ENCODE measurements at regions not wholly inside any gene's neighbourhood (a gene's known extent, or its start where the extent isn't known, plus 50 kb on each side); places are given as distances from the start of the nearest gene placed in this dataset.

DNA sequence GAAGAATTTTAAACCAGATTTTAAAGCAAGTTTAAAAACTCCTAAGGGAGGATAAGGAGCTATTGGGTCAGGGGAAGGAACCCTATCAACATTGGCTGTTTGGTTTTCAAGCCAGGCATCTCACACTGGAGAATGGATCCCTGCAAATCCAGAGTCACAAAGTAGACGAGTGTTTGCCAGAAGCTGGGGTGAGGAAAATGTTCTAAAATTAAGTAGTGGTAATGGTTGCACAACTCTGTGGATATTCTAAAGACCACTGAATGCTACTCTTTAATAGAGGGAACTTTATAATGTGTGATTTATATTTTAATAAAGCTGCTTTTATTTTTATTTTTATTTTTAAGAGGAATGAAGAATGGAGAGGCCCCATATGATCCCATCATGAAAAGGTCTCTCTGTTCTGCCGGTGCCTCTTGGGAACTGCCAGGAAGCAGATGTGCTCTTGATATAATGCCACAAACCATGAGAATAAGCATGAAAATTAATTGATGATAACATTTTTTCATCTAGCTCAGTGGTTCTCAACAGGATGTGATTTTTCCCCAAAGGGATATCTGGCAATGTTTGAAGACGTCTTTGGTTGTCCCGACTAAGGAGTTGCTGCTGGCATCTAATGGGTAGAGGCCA, 379.0 kb upstream of the CNR1 start:
- H3K4me3 Mint-ChIP-seq (ENCODE audit: unreplicated experiment) = no peak overlapping the region
- TF ChIP-seq, protein P1, sequence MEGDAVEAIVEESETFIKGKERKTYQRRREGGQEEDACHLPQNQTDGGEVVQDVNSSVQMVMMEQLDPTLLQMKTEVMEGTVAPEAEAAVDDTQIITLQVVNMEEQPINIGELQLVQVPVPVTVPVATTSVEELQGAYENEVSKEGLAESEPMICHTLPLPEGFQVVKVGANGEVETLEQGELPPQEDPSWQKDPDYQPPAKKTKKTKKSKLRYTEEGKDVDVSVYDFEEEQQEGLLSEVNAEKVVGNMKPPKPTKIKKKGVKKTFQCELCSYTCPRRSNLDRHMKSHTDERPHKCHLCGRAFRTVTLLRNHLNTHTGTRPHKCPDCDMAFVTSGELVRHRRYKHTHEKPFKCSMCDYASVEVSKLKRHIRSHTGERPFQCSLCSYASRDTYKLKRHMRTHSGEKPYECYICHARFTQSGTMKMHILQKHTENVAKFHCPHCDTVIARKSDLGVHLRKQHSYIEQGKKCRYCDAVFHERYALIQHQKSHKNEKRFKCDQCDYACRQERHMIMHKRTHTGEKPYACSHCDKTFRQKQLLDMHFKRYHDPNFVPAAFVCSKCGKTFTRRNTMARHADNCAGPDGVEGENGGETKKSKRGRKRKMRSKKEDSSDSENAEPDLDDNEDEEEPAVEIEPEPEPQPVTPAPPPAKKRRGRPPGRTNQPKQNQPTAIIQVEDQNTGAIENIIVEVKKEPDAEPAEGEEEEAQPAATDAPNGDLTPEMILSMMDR (IDR thresholded peaks at IDR 0.05; ENCODE audit: partially characterized antibody, unreplicated experiment) = no peak
- no peaks in the 10 kb centered on the region for H3K36me3 Mint-ChIP-seq (ENCODE audit: unreplicated experiment)
- no peaks in the 10 kb centered on the region for H3K4me1 Mint-ChIP-seq (ENCODE audit: low read depth, unreplicated experiment)
- DNase-seq = no peak
- no peaks in the 10 kb centered on the region for H3K9me3 Mint-ChIP-seq (ENCODE audit: unreplicated experiment)
- no peak overlapping the region for H3K27ac Mint-ChIP-seq (ENCODE audit: unreplicated experiment)
- H3K27me3 Mint-ChIP-seq (ENCODE audit: unreplicated experiment) = no peaks in the 10 kb centered on the region

DNA sequence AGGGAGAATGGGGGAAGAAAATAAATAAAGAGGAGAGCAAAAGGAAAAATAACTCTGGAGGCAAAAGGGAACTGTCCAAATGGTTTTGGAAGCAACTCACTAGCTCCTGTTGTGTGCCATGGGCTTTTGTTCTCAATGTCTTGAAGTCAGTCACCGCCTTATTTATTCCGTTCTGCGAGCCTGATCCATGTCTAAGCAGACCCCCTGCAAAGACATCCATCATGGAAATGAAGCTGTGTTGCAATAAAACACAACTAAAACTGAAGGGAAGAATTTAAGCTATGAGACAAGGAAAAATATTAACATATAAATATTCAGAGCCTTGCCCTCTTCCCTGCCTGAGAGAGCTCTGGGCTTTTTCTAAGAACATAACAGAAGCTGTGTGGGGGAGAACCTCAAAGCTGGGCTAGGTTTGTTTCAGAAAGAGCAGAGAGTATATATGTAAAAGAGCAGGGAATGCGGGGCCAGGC, 373.2 kb upstream of the CNR1 start:
- Mint-ChIP-seq H3K36me3 (ENCODE audit: unreplicated experiment) (no peaks in the 10 kb centered on the region), H3K4me1 (ENCODE audit: low read depth, unreplicated experiment) (peaks cover 40% of the 10 kb centered on the region), H3K27me3 (ENCODE audit: unreplicated experiment) (peaks cover 4% of the 10 kb centered on the region), H3K9me3 (ENCODE audit: unreplicated experiment) (peaks cover 6% of the 10 kb centered on the region), H3K27ac (ENCODE audit: unreplicated experiment) (peak overlapping the region; percentile 83), H3K4me3 (ENCODE audit: unreplicated experiment) (peak overlapping the region; percentile 50)
- DNase-seq = no peak
- TF ChIP-seq, protein P1 (IDR thresholded peaks at IDR 0.05; ENCODE audit: partially characterized antibody, unreplicated experiment) = no peak

DNA sequence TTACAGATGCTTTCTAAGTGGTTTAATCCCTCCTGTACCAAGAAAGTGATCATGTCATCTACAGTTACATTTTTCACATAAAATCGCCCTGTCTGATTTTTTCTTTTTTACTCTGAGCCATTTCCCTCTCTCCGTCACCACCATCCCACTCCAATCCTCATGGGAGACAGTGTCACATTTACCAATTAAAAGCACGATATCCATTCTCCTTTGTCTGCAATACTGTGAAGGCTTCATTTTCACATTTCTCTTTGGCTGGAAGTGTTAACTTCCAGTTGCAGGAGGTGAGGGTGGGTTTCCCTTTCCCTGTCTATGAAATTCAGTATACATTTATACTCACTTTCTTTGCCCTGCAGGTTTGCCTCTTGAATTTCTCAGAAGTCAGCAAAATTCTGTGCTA, 372.7 kb upstream of the CNR1 start:
- peaks cover 6% of the 10 kb centered on the region for H3K9me3 Mint-ChIP-seq (ENCODE audit: unreplicated experiment)
- DNase-seq = no peak
- H3K36me3 Mint-ChIP-seq (ENCODE audit: unreplicated experiment) = no peaks in the 10 kb centered on the region
- H3K4me3 Mint-ChIP-seq (ENCODE audit: unreplicated experiment) = peak overlapping the region; percentile 34
- H3K27me3 Mint-ChIP-seq (ENCODE audit: unreplicated experiment) = peaks cover 4% of the 10 kb centered on the region
- TF ChIP-seq, protein P1 (IDR thresholded peaks at IDR 0.05; ENCODE audit: partially characterized antibody, unreplicated experiment) = no peak
- H3K4me1 Mint-ChIP-seq (ENCODE audit: low read depth, unreplicated experiment) = peaks cover 40% of the 10 kb centered on the region
- peak overlapping the region; percentile 83 for H3K27ac Mint-ChIP-seq (ENCODE audit: unreplicated experiment)

DNA sequence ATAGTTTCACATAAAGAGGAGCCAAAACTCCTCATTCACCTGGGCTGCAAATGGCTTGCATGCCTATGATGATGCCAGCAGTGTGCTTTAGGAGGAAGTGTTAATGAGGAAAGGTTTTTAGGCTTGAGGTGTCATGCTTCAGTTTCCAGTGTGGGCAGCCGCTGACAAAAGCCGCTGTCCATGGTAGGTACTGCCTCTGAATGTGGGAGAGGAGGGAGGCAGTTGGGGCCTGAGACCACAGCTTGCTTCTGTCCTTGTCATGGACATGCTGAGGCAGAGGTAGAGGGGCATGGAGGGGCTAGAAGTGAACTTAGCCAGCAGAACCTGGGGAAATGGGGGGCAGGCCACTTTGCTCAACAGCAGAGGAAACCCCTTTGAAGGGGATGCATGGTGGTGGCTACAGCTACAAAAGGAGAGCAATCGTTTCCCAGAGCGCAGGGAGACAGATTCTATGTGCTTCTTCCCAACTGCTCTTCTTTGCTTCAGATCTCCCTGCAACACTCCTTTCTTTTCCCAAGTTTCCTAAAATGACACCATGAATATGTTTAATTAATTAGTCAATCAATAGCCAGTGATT, 372.1 kb upstream of the CNR1 start:
- Mint-ChIP-seq H3K4me1 (ENCODE audit: low read depth, unreplicated experiment) (peaks cover 40% of the 10 kb centered on the region), H3K27ac (ENCODE audit: unreplicated experiment) (peak overlapping the region; percentile 83), H3K36me3 (ENCODE audit: unreplicated experiment) (no peaks in the 10 kb centered on the region), H3K9me3 (ENCODE audit: unreplicated experiment) (peaks cover 6% of the 10 kb centered on the region), H3K27me3 (ENCODE audit: unreplicated experiment) (peaks cover 4% of the 10 kb centered on the region), H3K4me3 (ENCODE audit: unreplicated experiment) (peak overlapping the region; percentile 51)
- TF ChIP-seq, protein P1 (IDR thresholded peaks at IDR 0.05; ENCODE audit: partially characterized antibody, unreplicated experiment) = no peak
- DNase-seq = no peak

DNA sequence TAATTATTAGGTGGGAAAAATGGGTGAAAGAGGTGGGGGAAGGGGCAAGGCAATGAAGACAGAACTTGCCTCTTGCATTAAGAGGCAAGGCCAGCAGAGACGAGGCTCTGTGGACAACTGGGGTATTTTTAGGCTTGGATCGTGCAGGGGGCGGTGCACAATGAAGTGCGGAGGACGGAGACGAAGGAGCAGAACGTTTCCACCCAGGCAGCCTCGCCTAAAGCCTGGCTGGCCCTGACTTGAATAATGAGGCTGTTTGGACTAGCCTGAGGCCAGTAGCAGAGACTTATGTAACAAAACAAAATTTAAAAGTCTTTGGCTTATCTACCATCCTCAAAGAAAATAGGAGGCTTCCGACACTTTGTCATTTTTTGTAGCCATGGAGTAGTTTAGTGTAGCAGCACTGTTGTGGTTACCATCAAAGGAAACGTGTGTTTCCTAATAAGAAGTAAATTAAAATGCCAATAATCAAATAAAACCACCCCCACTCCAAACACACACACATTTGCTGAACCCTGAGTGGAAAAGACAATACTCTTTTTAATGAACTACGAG, 370.0 kb upstream of the CNR1 start:
- Mint-ChIP-seq H3K27ac (ENCODE audit: unreplicated experiment) (no peak overlapping the region), H3K4me3 (ENCODE audit: unreplicated experiment) (no peak overlapping the region), H3K36me3 (ENCODE audit: unreplicated experiment) (no peaks in the 10 kb centered on the region), H3K4me1 (ENCODE audit: low read depth, unreplicated experiment) (peaks cover 40% of the 10 kb centered on the region), H3K27me3 (ENCODE audit: unreplicated experiment) (peaks cover 8% of the 10 kb centered on the region), H3K9me3 (ENCODE audit: unreplicated experiment) (peaks cover 8% of the 10 kb centered on the region)
- TF ChIP-seq, protein P1 (IDR thresholded peaks at IDR 0.05; ENCODE audit: partially characterized antibody, unreplicated experiment) = no peak
- no peak for DNase-seq

Measured in glutamatergic neuron (in vitro differentiated cells).